ENCODE measurements at regions not wholly inside any gene's neighbourhood (a gene's known extent, or its start where the extent isn't known, plus 50 kb on each side); places are given as distances from the start of the nearest gene placed in this dataset.

GRCh38 chr5:41995193-41995592 lies 70.1 kb downstream of the FBXO4 start:
- intact Hi-C loops (cut with micrococcal nuclease), result no loop called here

GRCh38 chr5:42001673-42002072 lies 76.6 kb downstream of the FBXO4 start:
- intact Hi-C loops (cut with micrococcal nuclease), result loop anchor here (10.0 kb wide), 1 partner anchor 763 kb away; no protein-coding TSS in a partner anchor

GRCh38 chr5:42003852-42004251 lies 78.8 kb downstream of the FBXO4 start:
- intact Hi-C loops (cut with micrococcal nuclease), result loop anchor here (2.0 to 10.0 kb wide), 2 partner anchors 761 to 885 kb away; no protein-coding TSS in a partner anchor

- intact Hi-C loops (cut with micrococcal nuclease), result loop anchor here (1.0 to 10.0 kb wide), 3 partner anchors 149 to 883 kb away; no protein-coding TSS in a partner anchor
Measured at GRCh38 chr5:42005561-42006153, 80.6 kb downstream of the FBXO4 start.

GRCh38 chr5:42013561-42013960 lies 88.5 kb downstream of the FBXO4 start:
- intact Hi-C loops (cut with micrococcal nuclease), result no loop called here

- intact Hi-C loops (cut with micrococcal nuclease), result no loop called here
Measured at GRCh38 chr5:42015254-42015653, 90.2 kb downstream of the FBXO4 start.

GRCh38 chr5:42015681-42016080 lies 90.6 kb downstream of the FBXO4 start:
- intact Hi-C loops (cut with micrococcal nuclease), result no loop called here

GRCh38 chr5:42020788-42021530 lies 95.9 kb downstream of the FBXO4 start:
- intact Hi-C loops (cut with micrococcal nuclease), result no loop called here

GRCh38 chr5:42021923-42022322 lies 96.8 kb downstream of the FBXO4 start:
- intact Hi-C loops (cut with micrococcal nuclease), result no loop called here

- intact Hi-C loops (cut with micrococcal nuclease), result no loop called here
Measured at GRCh38 chr5:42022383-42022972, 97.4 kb downstream of the FBXO4 start.

- intact Hi-C loops (cut with micrococcal nuclease), result no loop called here
Measured at GRCh38 chr5:42026446-42026845, 101.4 kb downstream of the FBXO4 start.

GRCh38 chr5:42032137-42032536 lies 107.1 kb downstream of the FBXO4 start:
- intact Hi-C loops (cut with micrococcal nuclease), result no loop called here

- intact Hi-C loops (cut with micrococcal nuclease), result no loop called here
Measured at GRCh38 chr5:42035526-42035925, 110.4 kb downstream of the FBXO4 start.

- intact Hi-C loops (cut with micrococcal nuclease), result no loop called here
Measured at GRCh38 chr5:42036379-42036778, 111.3 kb downstream of the FBXO4 start.

GRCh38 chr5:42037379-42037932 lies 112.4 kb downstream of the FBXO4 start:
- intact Hi-C loops (cut with micrococcal nuclease), result no loop called here

GRCh38 chr5:42043400-42043799 lies 118.3 kb downstream of the FBXO4 start:
- intact Hi-C loops (cut with micrococcal nuclease), result no loop called here

GRCh38 chr5:42057254-42057690 lies 132.2 kb downstream of the FBXO4 start:
- intact Hi-C loops (cut with micrococcal nuclease), result loop anchor here (1.0 kb wide), 1 partner anchor 201 kb away; no protein-coding TSS in a partner anchor

- intact Hi-C loops (cut with micrococcal nuclease), result no loop called here
Measured at GRCh38 chr5:42059291-42059690, 134.2 kb downstream of the FBXO4 start.

GRCh38 chr5:42059778-42060464 lies 134.8 kb downstream of the FBXO4 start:
- intact Hi-C loops (cut with micrococcal nuclease), result no loop called here

- intact Hi-C loops (cut with micrococcal nuclease), result no loop called here
Measured at GRCh38 chr5:42061121-42061520, 136.0 kb downstream of the FBXO4 start.

- intact Hi-C loops (cut with micrococcal nuclease), result no loop called here
Measured at GRCh38 chr5:42064821-42065220, 139.7 kb downstream of the FBXO4 start.

All from T-helper 2 cell treated with Interferon-gamma antibody and Interleukin-4, amounts not matched to agents 100 ng/mL and 5 ng/mL, for 36 hours (primary cell).